H9 (cell line): ENCODE measurements at regions not wholly inside any gene's neighbourhood (a gene's known extent, or its start where the extent isn't known, plus 50 kb on each side); places are given as distances from the start of the nearest gene placed in this dataset.

Experiments
- DNase-seq: peaks from one replicate; pipeline ENCODE4 v3.0.0-alpha.2; 2017
- H2AFZ ChIP-seq: one replicate; pipeline ENCODE4 v1.6.1; 2013; ENCODE audit warnings: mild to moderate bottlenecking, low read length, control low read depth, moderate library complexity
- H2AK5ac ChIP-seq: 2 replicates; pipeline ENCODE4 v1.6.1; 2013; ENCODE audit warnings: low read length, control low read depth, mixed read lengths; ENCODE audit not compliant: insufficient read length
- H2BK120ac ChIP-seq: one replicate; pipeline ENCODE4 v1.6.1; 2013; ENCODE audit warnings: low read depth, mild to moderate bottlenecking, low read length, control low read depth, inconsistent platforms; ENCODE audit not compliant: poor library complexity, severe bottlenecking
- H2BK12ac ChIP-seq: 2 replicates; pipeline ENCODE4 v1.6.1; 2013; ENCODE audit warnings: low read length, control low read depth, mixed read lengths, low read depth; ENCODE audit not compliant: insufficient read length
- H2BK15ac ChIP-seq: 2 replicates; pipeline ENCODE4 v1.6.1; 2013; ENCODE audit warnings: low read depth, low read length, control low read depth
- H2BK20ac ChIP-seq: one replicate; pipeline ENCODE4 v1.6.1; 2013; ENCODE audit warnings: low read depth, mild to moderate bottlenecking, low read length, control low read depth, inconsistent platforms; ENCODE audit not compliant: poor library complexity, severe bottlenecking
- H2BK5ac ChIP-seq: 2 replicates; pipeline ENCODE4 v1.6.1; 2013; ENCODE audit warnings: low read length, control low read depth, mixed read lengths; ENCODE audit not compliant: insufficient read length
- H3K14ac ChIP-seq: 2 replicates; pipeline ENCODE4 v1.6.1; 2013; ENCODE audit warnings: low read length, control low read depth; ENCODE audit not compliant: insufficient read depth
- H3K18ac ChIP-seq: 2 replicates; pipeline ENCODE4 v1.6.1; 2013; ENCODE audit warnings: low read depth, mild to moderate bottlenecking, mixed read lengths, low read length, control low read depth; ENCODE audit not compliant: insufficient read length
- H3K23ac ChIP-seq: 2 replicates; pipeline ENCODE4 v1.6.1; 2013; ENCODE audit warnings: low read length, control low read depth, mixed read lengths, low read depth; ENCODE audit not compliant: insufficient read length
- H3K23me2 ChIP-seq: 2 replicates; pipeline ENCODE4 v1.6.1; 2013; ENCODE audit warnings: low read depth, mild to moderate bottlenecking, mixed read lengths, low read length, control low read depth; ENCODE audit not compliant: insufficient read length, poor library complexity, severe bottlenecking
- H3K27ac ChIP-seq: 2 replicates; pipeline ENCODE4 v1.5.1; 2013; ENCODE audit warnings: low read length, control low read depth, mixed read lengths, low read depth; ENCODE audit not compliant: insufficient read length
- H3K27me3 ChIP-seq: 2 replicates; pipeline ENCODE4 v1.6.1; 2013; ENCODE audit warnings: low read length, control low read depth, inconsistent platforms; ENCODE audit not compliant: insufficient read depth
- H3K4ac ChIP-seq: 2 replicates; pipeline ENCODE4 v1.6.1; 2013; ENCODE audit warnings: low read depth, mild to moderate bottlenecking, control low read depth, inconsistent platforms, low read length, moderate library complexity
- H3K4me1 ChIP-seq: 2 replicates; pipeline ENCODE4 v1.6.1; 2013; ENCODE audit warnings: low read length, control low read depth, inconsistent platforms; ENCODE audit not compliant: insufficient read depth
- H3K4me2 ChIP-seq: 2 replicates; pipeline ENCODE4 v1.6.1; 2013; ENCODE audit warnings: low read length, control low read depth, mixed read lengths; ENCODE audit not compliant: insufficient read length, insufficient read depth
- H3K56ac ChIP-seq: 2 replicates; pipeline ENCODE4 v1.6.1; 2013; ENCODE audit warnings: low read depth, mild to moderate bottlenecking, mixed read lengths, low read length, control low read depth; ENCODE audit not compliant: insufficient read length
- H3K79me1 ChIP-seq: 2 replicates; pipeline ENCODE4 v1.6.1; 2013; ENCODE audit warnings: low read depth, mild to moderate bottlenecking, moderate library complexity, low read length, control low read depth, inconsistent platforms; ENCODE audit not compliant: insufficient read depth, poor library complexity, severe bottlenecking
- H3K79me2 ChIP-seq: 2 replicates; pipeline ENCODE4 v1.6.1; 2013; ENCODE audit warnings: low read length, control low read depth, inconsistent platforms; ENCODE audit not compliant: insufficient read depth
- H3K9ac ChIP-seq: 2 replicates; pipeline ENCODE4 v1.6.1; 2013; ENCODE audit warnings: low read length, control low read depth, mixed read lengths; ENCODE audit not compliant: insufficient read length; ENCODE audit errors: extremely low read depth
- H3K9me3 ChIP-seq: one replicate; pipeline ENCODE4 v1.6.1; 2013; ENCODE audit warnings: low read depth, low read length, inconsistent platforms; ENCODE audit not compliant: control insufficient read depth
- H3T11ph ChIP-seq: one replicate; pipeline ENCODE4 v1.6.1; 2013; ENCODE audit warnings: mild to moderate bottlenecking, low read length, control low read depth, inconsistent platforms
- H4K20me1 ChIP-seq: one replicate; pipeline ENCODE4 v1.6.1; 2013; ENCODE audit not compliant: control insufficient read depth, insufficient read length, insufficient read depth
- H4K5ac ChIP-seq: 2 replicates; pipeline ENCODE4 v1.6.1; 2013; ENCODE audit warnings: low read depth, mild to moderate bottlenecking, mixed read lengths, low read length, control low read depth; ENCODE audit not compliant: insufficient read length
- H4K8ac ChIP-seq: replicated peaks from 2 replicates; pipeline ENCODE4 v1.6.1; 2013; ENCODE audit warnings: low read length, control low read depth, mixed read lengths, low read depth; ENCODE audit not compliant: insufficient read length
- H4K91ac ChIP-seq: 2 replicates; pipeline ENCODE4 v1.6.1; 2013; ENCODE audit warnings: low read depth, mild to moderate bottlenecking, moderate library complexity, mixed read lengths, low read length, control low read depth; ENCODE audit not compliant: insufficient read length
- H3K27ac Mint-ChIP-seq, 3 experiments: 2 replicates in 2 of 3; 3 replicates in 1 of 3; pipeline ENCODE4 v1.8.0; 2020 to 2021; ENCODE audit warnings: mixed read lengths in 3 of 3, mild to moderate bottlenecking in 1 of 3, moderate library complexity in 1 of 3
- H3K27me3 Mint-ChIP-seq: 2 replicates; pipeline ENCODE4 v1.8.0; 2021; ENCODE audit warnings: low read depth, mild to moderate bottlenecking, moderate library complexity, mixed read lengths
- H3K36me3 Mint-ChIP-seq, 3 experiments: 2 replicates in 2 of 3; 3 replicates in 1 of 3; pipeline ENCODE4 v1.8.0; 2020 to 2021; ENCODE audit warnings: low read depth in 3 of 3, mixed read lengths in 3 of 3; ENCODE audit not compliant: insufficient read depth in 1 of 3
- H3K4me1 Mint-ChIP-seq, 2 experiments: 2 replicates each; pipeline ENCODE4 v1.8.0; 2020; ENCODE audit warnings: mixed read lengths in 2 of 2
- H3K4me3 Mint-ChIP-seq, 2 experiments: 2 replicates in 1 of 2; 3 replicates in 1 of 2; pipeline ENCODE4 v1.8.0; 2020 to 2021; ENCODE audit warnings: mild to moderate bottlenecking in 2 of 2, mixed read lengths in 2 of 2, moderate library complexity in 1 of 2
- H3K9me3 Mint-ChIP-seq, 2 experiments: 2 replicates in 1 of 2; 3 replicates in 1 of 2; pipeline ENCODE4 v1.8.0; 2020; ENCODE audit warnings: mild to moderate bottlenecking in 2 of 2, mixed read lengths in 2 of 2, moderate library complexity in 1 of 2
- CTCF ChIP-seq: fragments of 200-600 bp; sonication (generic); conservative IDR thresholded peaks from 3 replicates; pipeline ENCODE4 v1.8.0; 2021; ENCODE audit warnings: antibody characterized with exemption, mild to moderate bottlenecking
- WGBS: extraction: QIAGEN DNeasy Blood & Tissue Kit; methylation state at CpG from one replicate; pipeline ENCODE4 v1.1.7; 2013; ENCODE audit warnings: missing lambda C conversion rate, low lambda C conversion rate, mixed read lengths; ENCODE audit not compliant: insufficient read length; ENCODE audit errors: extremely low coverage; 5-methylcytosine and 5-hydroxymethylcytosine counted together

- H3K23me2 ChIP-seq = no peaks in the 10 kb centered on the region
- H3K27ac ChIP-seq = no peak overlapping the region
- no peak overlapping the region for H2BK5ac ChIP-seq
- no peak overlapping the region for H2BK120ac ChIP-seq
- H2BK15ac ChIP-seq = no peak overlapping the region
- H3K9ac ChIP-seq = no peak overlapping the region
- H3K79me1 ChIP-seq = no peaks in the 10 kb centered on the region
- no peak overlapping the region for H3K56ac ChIP-seq
- H3K4me1 ChIP-seq = peaks cover 4% of the 10 kb centered on the region; the same call in 1 of the 2 replicates
- Mint-ChIP-seq H3K4me3 (no peak overlapping the region), H3K9me3 (no peaks in the 10 kb centered on the region), H3K36me3 (no peaks in the 10 kb centered on the region; a peak in 1 of 7 replicates), H3K27ac (no peak overlapping the region), H3K27me3 (peaks cover 11% of the 10 kb centered on the region), H3K4me1 (peaks cover 0 to 4% of the 10 kb centered on the region in 2 experiments; a peak in 1 of 4 replicates)
- no peak overlapping the region for H2BK12ac ChIP-seq
- no peaks in the 10 kb centered on the region for H3K9me3 ChIP-seq
- no peak for DNase-seq
- no peak overlapping the region for H2AFZ ChIP-seq
- no peak for TF ChIP-seq CTCF
- no peak overlapping the region for H3K4ac ChIP-seq
- no peaks in the 10 kb centered on the region for H4K20me1 ChIP-seq
- no peak overlapping the region for H2AK5ac ChIP-seq
- H4K5ac ChIP-seq = no peak overlapping the region
- no CpG with 5 or more reads among the region's 5 CpGs for WGBS
- no peak overlapping the region for H4K8ac ChIP-seq
- no peak overlapping the region for H3T11ph ChIP-seq
- H3K4me2 ChIP-seq = no peak overlapping the region
- no peaks in the 10 kb centered on the region for H3K79me2 ChIP-seq
- H3K18ac ChIP-seq = no peak overlapping the region
- H3K23ac ChIP-seq = no peak overlapping the region
- H2BK20ac ChIP-seq = no peak overlapping the region
- H3K27me3 ChIP-seq = no peaks in the 10 kb centered on the region
- H3K14ac ChIP-seq = no peak overlapping the region
- H4K91ac ChIP-seq = no peak overlapping the region
Measured at GRCh38 chr9:135263511-135263910, 176.0 kb downstream of the OLFM1 start.
